GM12878 (cell line): ENCODE measurements at regions not wholly inside any gene's neighbourhood (a gene's known extent, or its start where the extent isn't known, plus 50 kb on each side); places are given as distances from the start of the nearest gene placed in this dataset.

Experiments
- ATAC-seq: fragments of 200-7000 bp; cut with Tn5 transposase; 3 replicates; pipeline ENCODE4 v1.9.1; 2020; ENCODE audit warnings: mild to moderate bottlenecking, moderate library complexity
- BruUV-seq: library from RNA; stranded (reverse); fragments of 400-500 nt; replicated peaks from 2 replicates; lab custom pipeline; 2021; lab: Mats Ljungman, UMichigan
- CTCF ChIA-PET: fragments of 300-600 bp; sonication (Branson Sonifier 250); formaldehyde crosslinking; extraction: SDS; loops from one replicate; lab custom pipeline; 2021; ENCODE audit warnings: inconsistent platforms; lab: Yijun Ruan, JAX
- POLR2A ChIA-PET: fragments of 350-600 bp; formaldehyde crosslinking; extraction: SDS; loops from one replicate; lab custom pipeline; 2021; ENCODE audit warnings: inconsistent platforms; lab: Charles Lee
- RAD21 ChIA-PET: fragments of 300-600 bp; sonication (Branson Sonifier 250); formaldehyde crosslinking; loops from one replicate; lab custom pipeline; 2023; ENCODE audit warnings: antibody characterized with exemption; ENCODE audit not compliant: unreplicated experiment; lab: Charles Lee
- SMC1A ChIA-PET: fragments of 300-600 bp; sonication (Branson Sonifier 250); formaldehyde crosslinking; loops from one replicate; lab custom pipeline; 2023; ENCODE audit not compliant: unreplicated experiment, uncharacterized antibody; lab: Charles Lee
- DNase-seq: peaks from one replicate; pipeline ENCODE4 v3.0.0-alpha.2; 2011; ENCODE audit warnings: low read depth, low spot score
- FAIRE-seq: peaks from 3 replicates; lab custom pipeline; 2011; peaks lifted over from hg19 to GRCh38; lab: Jason Lieb, UNC
- H2AFZ ChIP-seq: 2 replicates; pipeline ENCODE4 v1.6.0; 2011; ENCODE audit warnings: low read depth, low read length, control low read depth; ENCODE audit not compliant: control insufficient read depth
- H3K27ac ChIP-seq: 2 replicates; pipeline ENCODE4 v1.5.1; 2011; ENCODE audit warnings: control low read depth; ENCODE audit not compliant: control insufficient read depth, insufficient read depth
- H3K27me3 ChIP-seq, 2 experiments: replicated peaks in 1 of 2; 2 replicates each; pipeline versions ENCODE4 v1.6.0 to v1.6.1; 2011; ENCODE audit warnings: low read length in 1 of 2; ENCODE audit not compliant: control insufficient read depth in 2 of 2, insufficient read depth in 2 of 2
- H3K36me3 ChIP-seq, 2 experiments: 2 replicates each; pipeline ENCODE4 v1.5.1; 2011; ENCODE audit warnings: low read length in 1 of 2; ENCODE audit not compliant: control insufficient read depth in 2 of 2, insufficient read depth in 2 of 2
- H3K4me1 ChIP-seq: 2 replicates; pipeline ENCODE4 v1.6.1; 2011; ENCODE audit warnings: mild to moderate bottlenecking, low read length, moderate library complexity, mixed read lengths; ENCODE audit not compliant: control insufficient read depth, insufficient read depth
- H3K4me2 ChIP-seq: 2 replicates; pipeline ENCODE4 v1.6.0; 2011; ENCODE audit warnings: control low read depth; ENCODE audit not compliant: control insufficient read depth, insufficient read depth
- H3K4me3 ChIP-seq: fragments of 200-600 bp; sonication (generic); 2 replicates; pipeline ENCODE4 v1.5.1; 2016
- H3K79me2 ChIP-seq: 2 replicates; pipeline ENCODE4 v1.6.0; 2011; ENCODE audit warnings: low read length; ENCODE audit not compliant: control insufficient read depth, insufficient read depth
- H3K9ac ChIP-seq: 2 replicates; pipeline ENCODE4 v1.8.0; 2011; ENCODE audit warnings: low read length, control low read depth, mixed read lengths; ENCODE audit not compliant: control insufficient read depth, insufficient read depth
- H3K9me3 ChIP-seq: replicated peaks from 3 replicates; pipeline ENCODE4 v1.5.1; 2011; ENCODE audit warnings: mild to moderate bottlenecking, low read length; ENCODE audit not compliant: control insufficient read depth, insufficient read depth
- H4K20me1 ChIP-seq: 2 replicates; pipeline ENCODE4 v1.6.0; 2011; ENCODE audit not compliant: control insufficient read depth, insufficient read depth
- EZH2 ChIP-seq: IDR thresholded peaks from 2 replicates; pipeline ENCODE4 v1.6.1; 2012; ENCODE audit warnings: low read depth, mild to moderate bottlenecking, control low read depth, inconsistent platforms, low read length, borderline replicate concordance; ENCODE audit not compliant: control insufficient read depth
- KAT2A ChIP-seq: conservative IDR thresholded peaks from 2 replicates; pipeline ENCODE4 v1.6.1; 2011; ENCODE audit warnings: low read depth, low read length; ENCODE audit not compliant: control insufficient read depth
- WGBS: methylation state at CpG from one replicate; pipeline ENCODE4 v1.1.6; 2016; ENCODE audit warnings: low lambda C conversion rate; ENCODE audit not compliant: insufficient replicate concordance, insufficient coverage; ENCODE audit errors: missing lambda C conversion rate; 5-methylcytosine and 5-hydroxymethylcytosine counted together
- in situ Hi-C: fragments of 300-500 bp; cut with MboI; formaldehyde crosslinking; loops from 9 replicates; pipeline ENCODE4 v1.14.3; 2018; ENCODE audit warnings: mixed read lengths
- intact Hi-C: fragments of 100-400 bp; cut with micrococcal nuclease; formaldehyde crosslinking; loops from one replicate; pipeline ENCODE4 v1.14.2; 2022; ENCODE audit not compliant: unreplicated experiment
- TF ChIP-seq, protein P1 (sequence below): fragments of 150-350 bp; IDR thresholded peaks from 2 replicates; pipeline ENCODE4 v1.6.1; 2016; ENCODE audit warnings: low read depth, low read length

DNA sequence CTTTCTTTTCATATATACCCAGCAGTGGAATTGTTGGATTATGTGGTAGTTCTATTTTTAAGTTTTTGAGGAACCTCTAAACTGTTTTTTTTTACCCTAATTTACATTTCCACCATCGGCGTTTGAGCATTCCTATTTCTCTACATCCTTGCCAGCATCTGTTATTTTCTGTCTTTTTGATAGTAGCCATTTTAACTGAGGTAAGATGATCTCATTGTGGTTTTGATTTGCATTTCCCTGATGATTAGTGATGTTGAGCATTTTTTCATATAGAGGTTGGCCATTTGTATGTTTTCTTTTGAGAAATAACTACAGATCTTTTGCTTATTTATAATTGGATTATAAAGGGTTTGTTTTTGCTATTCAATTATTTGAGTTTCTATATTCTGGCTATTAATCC, 71.7 kb upstream of the TNC start:
- intact Hi-C loops: loop anchor here (5.0 kb wide), 1 partner anchor 152 kb away; no protein-coding TSS in a partner anchor
- DNase-seq: no peak
- BruUV-seq: no TSS peak
- SMC1A ChIA-PET: interaction anchor here (10.5 kb wide), 1 partner anchor 18 kb away, joined by 81 read pairs; no protein-coding TSS in a partner anchor
- peaks cover 4% of the 10 kb centered on the region; the same call in 1 of the 2 replicates for H3K4me1 ChIP-seq
- H3K4me3 ChIP-seq: no peak overlapping the region
- POLR2A ChIA-PET: no interaction called here
- no peaks in the 10 kb centered on the region for H3K36me3 ChIP-seq
- no peaks in the 10 kb centered on the region for H3K27me3 ChIP-seq
- CTCF ChIA-PET: interaction anchor here (1.3 to 1.6 kb wide), 2 partner anchors 14 to 16 kb away, joined by 3 to 6 read pairs; no protein-coding TSS in a partner anchor
- no peaks in the 10 kb centered on the region for H3K9me3 ChIP-seq
- TF ChIP-seq, protein P1, sequence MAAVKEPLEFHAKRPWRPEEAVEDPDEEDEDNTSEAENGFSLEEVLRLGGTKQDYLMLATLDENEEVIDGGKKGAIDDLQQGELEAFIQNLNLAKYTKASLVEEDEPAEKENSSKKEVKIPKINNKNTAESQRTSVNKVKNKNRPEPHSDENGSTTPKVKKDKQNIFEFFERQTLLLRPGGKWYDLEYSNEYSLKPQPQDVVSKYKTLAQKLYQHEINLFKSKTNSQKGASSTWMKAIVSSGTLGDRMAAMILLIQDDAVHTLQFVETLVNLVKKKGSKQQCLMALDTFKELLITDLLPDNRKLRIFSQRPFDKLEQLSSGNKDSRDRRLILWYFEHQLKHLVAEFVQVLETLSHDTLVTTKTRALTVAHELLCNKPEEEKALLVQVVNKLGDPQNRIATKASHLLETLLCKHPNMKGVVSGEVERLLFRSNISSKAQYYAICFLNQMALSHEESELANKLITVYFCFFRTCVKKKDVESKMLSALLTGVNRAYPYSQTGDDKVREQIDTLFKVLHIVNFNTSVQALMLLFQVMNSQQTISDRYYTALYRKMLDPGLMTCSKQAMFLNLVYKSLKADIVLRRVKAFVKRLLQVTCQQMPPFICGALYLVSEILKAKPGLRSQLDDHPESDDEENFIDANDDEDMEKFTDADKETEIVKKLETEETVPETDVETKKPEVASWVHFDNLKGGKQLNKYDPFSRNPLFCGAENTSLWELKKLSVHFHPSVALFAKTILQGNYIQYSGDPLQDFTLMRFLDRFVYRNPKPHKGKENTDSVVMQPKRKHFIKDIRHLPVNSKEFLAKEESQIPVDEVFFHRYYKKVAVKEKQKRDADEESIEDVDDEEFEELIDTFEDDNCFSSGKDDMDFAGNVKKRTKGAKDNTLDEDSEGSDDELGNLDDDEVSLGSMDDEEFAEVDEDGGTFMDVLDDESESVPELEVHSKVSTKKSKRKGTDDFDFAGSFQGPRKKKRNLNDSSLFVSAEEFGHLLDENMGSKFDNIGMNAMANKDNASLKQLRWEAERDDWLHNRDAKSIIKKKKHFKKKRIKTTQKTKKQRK: no peak
- TF ChIP-seq KAT2A (no peak), EZH2 (no peak)
- in situ Hi-C loops: no loop called here
- 9% methylated on average over 2 of the region's 2 CpGs for WGBS
- H3K27ac ChIP-seq: no peak overlapping the region
- RAD21 ChIA-PET: no interaction called here
- no peak overlapping the region for H2AFZ ChIP-seq
- no peak overlapping the region for H3K4me2 ChIP-seq
- H3K9ac ChIP-seq: no peak overlapping the region
- no peak for FAIRE-seq
- no peaks in the 10 kb centered on the region for H3K79me2 ChIP-seq
- no peaks in the 10 kb centered on the region for H4K20me1 ChIP-seq
- no peak for ATAC-seq
